CD4-positive, alpha-beta T cell (primary cell): ENCODE measurements at regions not wholly inside any gene's neighbourhood (a gene's known extent, or its start where the extent isn't known, plus 50 kb on each side); places are given as distances from the start of the nearest gene placed in this dataset.

Experiments
- ATAC-seq: fragments of 200-7000 bp; cut with Tn5 transposase; one replicate; pipeline ENCODE4 v1.10.0; 2022; ENCODE audit warnings: mild to moderate bottlenecking; ENCODE audit not compliant: poor library complexity
- CTCF ChIA-PET: fragments of 350-600 bp; sonication (Branson Sonifier 250); formaldehyde crosslinking; loops from one replicate; lab custom pipeline; 2021; ENCODE audit warnings: antibody characterized with exemption, inconsistent platforms; lab: Charles Lee
- POLR2A ChIA-PET: fragments of 350-600 bp; sonication (Branson Sonifier 250); formaldehyde crosslinking; loops from one replicate; lab custom pipeline; 2021; ENCODE audit warnings: antibody characterized with exemption, inconsistent platforms; lab: Charles Lee
- DNase-seq, 14 experiments: peaks; one replicate each; pipeline ENCODE4 v3.0.0-alpha.2; 2013 to 2020; ENCODE audit warnings: mixed read lengths in 2 of 14
- H3K27ac ChIP-seq, 2 donors: one replicate each; pipeline versions ENCODE4 v1.5.1 to v1.7.0; 2013; ENCODE audit warnings: low read length in 2 of 2, low read depth in 1 of 2, mild to moderate bottlenecking in 1 of 2
- H3K27me3 ChIP-seq, 2 experiments: 1 replicate in 1 of 2; 2 replicates in 1 of 2; pipeline versions ENCODE4 v1.6.1 to v1.7.0; 2013; ENCODE audit warnings: low read length in 2 of 2, control low read depth in 1 of 2, mild to moderate bottlenecking in 1 of 2, moderate library complexity in 1 of 2; ENCODE audit not compliant: insufficient read depth in 2 of 2, control insufficient read depth in 1 of 2
- H3K36me3 ChIP-seq: one replicate; pipeline ENCODE4 v1.6.1; 2013; ENCODE audit warnings: low read length, control low read depth; ENCODE audit not compliant: insufficient read depth
- H3K4me1 ChIP-seq: one replicate; pipeline ENCODE4 v1.6.1; 2013; ENCODE audit warnings: low read length, control low read depth; ENCODE audit not compliant: insufficient read depth
- H3K4me3 ChIP-seq: one replicate; pipeline ENCODE4 v1.5.1; 2013; ENCODE audit warnings: mild to moderate bottlenecking, low read length, moderate library complexity
- H3K9me3 ChIP-seq, 2 experiments: 1 replicate in 1 of 2; 2 replicates in 1 of 2; pipeline versions ENCODE4 v1.6.1 to v1.7.0; 2013; ENCODE audit warnings: low read length in 2 of 2, mild to moderate bottlenecking in 2 of 2, control low read depth in 1 of 2, moderate library complexity in 1 of 2; ENCODE audit not compliant: control insufficient read depth in 1 of 2, insufficient read depth in 1 of 2
- H3K27ac Mint-ChIP-seq: one replicate; pipeline ENCODE4 v1.8.0; 2020; ENCODE audit warnings: mixed read lengths
- H3K27me3 Mint-ChIP-seq: one replicate; pipeline ENCODE4 v1.8.0; 2021; ENCODE audit warnings: mixed read lengths
- H3K36me3 Mint-ChIP-seq: one replicate; pipeline ENCODE4 v1.8.0; 2021; ENCODE audit warnings: low read depth, mixed read lengths
- H3K4me1 Mint-ChIP-seq: one replicate; pipeline ENCODE4 v1.8.0; 2021; ENCODE audit warnings: low read depth, mixed read lengths
- H3K4me3 Mint-ChIP-seq: one replicate; pipeline ENCODE4 v1.8.0; 2020; ENCODE audit warnings: mild to moderate bottlenecking, mixed read lengths
- H3K9me3 Mint-ChIP-seq: one replicate; pipeline ENCODE4 v1.8.0; 2020; ENCODE audit warnings: mixed read lengths
- intact Hi-C, 2 experiments: fragments of 100-400 bp; cut with DNase I in 1 of 2; cut with micrococcal nuclease in 1 of 2; formaldehyde crosslinking; loops; one replicate each; pipeline versions ENCODE4 v1.15.1 to v1.9.0; 2023 to 2025; cut with DNase I, micrococcal nuclease
- TF ChIP-seq, protein P1 (sequence below): fragments of 200-600 bp; IDR thresholded peaks from one replicate; pipeline ENCODE4 v1.8.0; 2022; ENCODE audit warnings: antibody characterized with exemption, mild to moderate bottlenecking

GRCh38 chr15:93917181-93917580 lies 314.2 kb upstream of the MCTP2 start:
- TF ChIP-seq, protein P1, sequence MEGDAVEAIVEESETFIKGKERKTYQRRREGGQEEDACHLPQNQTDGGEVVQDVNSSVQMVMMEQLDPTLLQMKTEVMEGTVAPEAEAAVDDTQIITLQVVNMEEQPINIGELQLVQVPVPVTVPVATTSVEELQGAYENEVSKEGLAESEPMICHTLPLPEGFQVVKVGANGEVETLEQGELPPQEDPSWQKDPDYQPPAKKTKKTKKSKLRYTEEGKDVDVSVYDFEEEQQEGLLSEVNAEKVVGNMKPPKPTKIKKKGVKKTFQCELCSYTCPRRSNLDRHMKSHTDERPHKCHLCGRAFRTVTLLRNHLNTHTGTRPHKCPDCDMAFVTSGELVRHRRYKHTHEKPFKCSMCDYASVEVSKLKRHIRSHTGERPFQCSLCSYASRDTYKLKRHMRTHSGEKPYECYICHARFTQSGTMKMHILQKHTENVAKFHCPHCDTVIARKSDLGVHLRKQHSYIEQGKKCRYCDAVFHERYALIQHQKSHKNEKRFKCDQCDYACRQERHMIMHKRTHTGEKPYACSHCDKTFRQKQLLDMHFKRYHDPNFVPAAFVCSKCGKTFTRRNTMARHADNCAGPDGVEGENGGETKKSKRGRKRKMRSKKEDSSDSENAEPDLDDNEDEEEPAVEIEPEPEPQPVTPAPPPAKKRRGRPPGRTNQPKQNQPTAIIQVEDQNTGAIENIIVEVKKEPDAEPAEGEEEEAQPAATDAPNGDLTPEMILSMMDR, result no peak
- Histone ChIP-seq H3K4me3 (no peak overlapping the region), H3K27ac (no peak overlapping the region), H3K36me3 (no peaks in the 10 kb centered on the region), H3K4me1 (no peaks in the 10 kb centered on the region), H3K9me3 (peaks cover 0 to 5% of the 10 kb centered on the region in 2 experiments), H3K27me3 (no peaks in the 10 kb centered on the region)
- intact Hi-C loops, result no loop called here
- ChIA-PET POLR2A (no interaction called here), CTCF (no interaction called here)
- ATAC-seq (no peak), DNase-seq (no peak)
- Mint-ChIP-seq H3K4me3 (no peak overlapping the region), H3K27me3 (peaks cover 6% of the 10 kb centered on the region), H3K36me3 (no peaks in the 10 kb centered on the region), H3K9me3 (peaks cover under 1% of the 10 kb centered on the region), H3K27ac (no peak overlapping the region), H3K4me1 (no peaks in the 10 kb centered on the region)

DNA sequence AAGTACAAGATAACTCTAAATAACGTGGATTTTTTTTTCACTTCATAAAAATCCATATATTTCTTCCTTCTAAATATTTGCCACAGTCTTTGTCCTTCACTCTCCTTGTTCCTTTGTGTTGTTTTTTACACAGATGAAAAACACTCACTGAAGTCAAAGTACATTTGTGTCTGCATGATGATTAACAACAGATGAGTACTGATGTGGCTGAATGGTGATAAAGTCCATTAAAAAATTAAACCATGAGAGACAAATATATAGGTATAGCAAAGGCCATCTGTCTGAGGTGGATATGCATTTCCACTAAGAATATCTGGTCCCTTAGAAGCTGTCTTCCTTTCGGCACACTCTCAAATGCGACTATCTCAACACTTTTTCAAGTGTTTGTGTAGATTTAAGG lies 317.5 kb upstream of the MCTP2 start:
- Histone ChIP-seq H3K36me3 (no peaks in the 10 kb centered on the region), H3K27me3 (no peaks in the 10 kb centered on the region), H3K4me1 (no peaks in the 10 kb centered on the region), H3K4me3 (no peak overlapping the region), H3K9me3 (no peaks in the 10 kb centered on the region), H3K27ac (no peak overlapping the region)
- peaks cover 2% of the 10 kb centered on the region for H3K27me3 Mint-ChIP-seq
- CTCF ChIA-PET, result no interaction called here
- H3K4me1 Mint-ChIP-seq, result no peaks in the 10 kb centered on the region
- no peak for DNase-seq
- ATAC-seq, result no peak
- POLR2A ChIA-PET, result no interaction called here
- no peaks in the 10 kb centered on the region for H3K36me3 Mint-ChIP-seq
- no peak overlapping the region for H3K4me3 Mint-ChIP-seq
- TF ChIP-seq, protein P1, result no peak
- H3K27ac Mint-ChIP-seq, result no peak overlapping the region
- H3K9me3 Mint-ChIP-seq, result no peaks in the 10 kb centered on the region
- intact Hi-C loops, result no loop called here

GRCh38 chr15:93913310-93913709 lies 318.1 kb upstream of the MCTP2 start:
- TF ChIP-seq, protein P1, result no peak
- CTCF ChIA-PET, result no interaction called here

More at GRCh38 chr15:93913310-93913709, 318.1 kb upstream of the MCTP2 start:
- Mint-ChIP-seq H3K9me3 (no peaks in the 10 kb centered on the region), H3K4me1 (no peaks in the 10 kb centered on the region), H3K27me3 (no peaks in the 10 kb centered on the region), H3K36me3 (no peaks in the 10 kb centered on the region), H3K4me3 (no peak overlapping the region), H3K27ac (no peak overlapping the region)
- H3K4me1 ChIP-seq, result no peaks in the 10 kb centered on the region
- ATAC-seq, result no peak
- POLR2A ChIA-PET, result no interaction called here
- no peak for DNase-seq
- intact Hi-C loops, result no loop called here
- no peak overlapping the region for H3K27ac ChIP-seq
- H3K4me3 ChIP-seq, result no peak overlapping the region
- no peaks in the 10 kb centered on the region for H3K36me3 ChIP-seq
- H3K9me3 ChIP-seq, result no peaks in the 10 kb centered on the region
- H3K27me3 ChIP-seq, result no peaks in the 10 kb centered on the region
